Fibroblast of lung (primary cell): ENCODE measurements at regions not wholly inside any gene's neighbourhood (a gene's known extent, or its start where the extent isn't known, plus 50 kb on each side); places are given as distances from the start of the nearest gene placed in this dataset.

Source experiments
- EZH2 ChIP-seq: IDR thresholded peaks from 2 replicates; pipeline ENCODE4 v1.5.1; 2012; ENCODE audit warnings: low read length, control low read depth, mild to moderate bottlenecking; ENCODE audit errors: missing control alignments
- TF ChIP-seq, protein P1 (sequence below), 2 donors: IDR thresholded peaks in 1 of 2; conservative IDR thresholded peaks in 1 of 2; 1 replicate in 1 of 2; 2 replicates in 1 of 2; pipeline ENCODE4 v1.5.1; 2011 to 2012; ENCODE audit warnings: low read length in 2 of 2, control low read depth in 1 of 2, inconsistent platforms in 1 of 2, low read depth in 1 of 2, mild to moderate bottlenecking in 1 of 2

- TF ChIP-seq, protein P1, sequence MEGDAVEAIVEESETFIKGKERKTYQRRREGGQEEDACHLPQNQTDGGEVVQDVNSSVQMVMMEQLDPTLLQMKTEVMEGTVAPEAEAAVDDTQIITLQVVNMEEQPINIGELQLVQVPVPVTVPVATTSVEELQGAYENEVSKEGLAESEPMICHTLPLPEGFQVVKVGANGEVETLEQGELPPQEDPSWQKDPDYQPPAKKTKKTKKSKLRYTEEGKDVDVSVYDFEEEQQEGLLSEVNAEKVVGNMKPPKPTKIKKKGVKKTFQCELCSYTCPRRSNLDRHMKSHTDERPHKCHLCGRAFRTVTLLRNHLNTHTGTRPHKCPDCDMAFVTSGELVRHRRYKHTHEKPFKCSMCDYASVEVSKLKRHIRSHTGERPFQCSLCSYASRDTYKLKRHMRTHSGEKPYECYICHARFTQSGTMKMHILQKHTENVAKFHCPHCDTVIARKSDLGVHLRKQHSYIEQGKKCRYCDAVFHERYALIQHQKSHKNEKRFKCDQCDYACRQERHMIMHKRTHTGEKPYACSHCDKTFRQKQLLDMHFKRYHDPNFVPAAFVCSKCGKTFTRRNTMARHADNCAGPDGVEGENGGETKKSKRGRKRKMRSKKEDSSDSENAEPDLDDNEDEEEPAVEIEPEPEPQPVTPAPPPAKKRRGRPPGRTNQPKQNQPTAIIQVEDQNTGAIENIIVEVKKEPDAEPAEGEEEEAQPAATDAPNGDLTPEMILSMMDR (conservative IDR thresholded peaks at IDR 0.05 in 1 of 2, IDR thresholded peaks at IDR 0.05 in 1 of 2; ENCODE audit: low read depth in 1 of 2, low read length in 2 of 2), result no peak
- TF ChIP-seq EZH2, result no peak
Measured at GRCh38 chr10:57950442-57950974, 317.2 kb downstream of the IPMK start.
